Epithelial cell of esophagus (primary cell): ENCODE measurements at regions not wholly inside any gene's neighbourhood (a gene's known extent, or its start where the extent isn't known, plus 50 kb on each side); places are given as distances from the start of the nearest gene placed in this dataset.

Experiments used
- DNase-seq: peaks from one replicate; pipeline ENCODE4 v3.0.0; 2010; ENCODE audit warnings: low read depth
- H3K4me3 ChIP-seq: 2 replicates; pipeline ENCODE4 v1.5.1; 2011; ENCODE audit warnings: mild to moderate bottlenecking, low read length, control low read depth
- TF ChIP-seq, protein P1 (sequence below): IDR thresholded peaks from 2 replicates; pipeline ENCODE4 v1.5.1; 2011; ENCODE audit warnings: low read depth, mild to moderate bottlenecking, low read length, control low read depth, inconsistent platforms; ENCODE audit not compliant: insufficient read depth; ENCODE audit errors: missing control alignments

- no peak overlapping the region for H3K4me3 ChIP-seq
- no peak for DNase-seq
- TF ChIP-seq, protein P1, sequence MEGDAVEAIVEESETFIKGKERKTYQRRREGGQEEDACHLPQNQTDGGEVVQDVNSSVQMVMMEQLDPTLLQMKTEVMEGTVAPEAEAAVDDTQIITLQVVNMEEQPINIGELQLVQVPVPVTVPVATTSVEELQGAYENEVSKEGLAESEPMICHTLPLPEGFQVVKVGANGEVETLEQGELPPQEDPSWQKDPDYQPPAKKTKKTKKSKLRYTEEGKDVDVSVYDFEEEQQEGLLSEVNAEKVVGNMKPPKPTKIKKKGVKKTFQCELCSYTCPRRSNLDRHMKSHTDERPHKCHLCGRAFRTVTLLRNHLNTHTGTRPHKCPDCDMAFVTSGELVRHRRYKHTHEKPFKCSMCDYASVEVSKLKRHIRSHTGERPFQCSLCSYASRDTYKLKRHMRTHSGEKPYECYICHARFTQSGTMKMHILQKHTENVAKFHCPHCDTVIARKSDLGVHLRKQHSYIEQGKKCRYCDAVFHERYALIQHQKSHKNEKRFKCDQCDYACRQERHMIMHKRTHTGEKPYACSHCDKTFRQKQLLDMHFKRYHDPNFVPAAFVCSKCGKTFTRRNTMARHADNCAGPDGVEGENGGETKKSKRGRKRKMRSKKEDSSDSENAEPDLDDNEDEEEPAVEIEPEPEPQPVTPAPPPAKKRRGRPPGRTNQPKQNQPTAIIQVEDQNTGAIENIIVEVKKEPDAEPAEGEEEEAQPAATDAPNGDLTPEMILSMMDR, result no peak
Observed at GRCh38 chr13:50587115-50587514, 256.4 kb downstream of the DLEU7 start.

DNA sequence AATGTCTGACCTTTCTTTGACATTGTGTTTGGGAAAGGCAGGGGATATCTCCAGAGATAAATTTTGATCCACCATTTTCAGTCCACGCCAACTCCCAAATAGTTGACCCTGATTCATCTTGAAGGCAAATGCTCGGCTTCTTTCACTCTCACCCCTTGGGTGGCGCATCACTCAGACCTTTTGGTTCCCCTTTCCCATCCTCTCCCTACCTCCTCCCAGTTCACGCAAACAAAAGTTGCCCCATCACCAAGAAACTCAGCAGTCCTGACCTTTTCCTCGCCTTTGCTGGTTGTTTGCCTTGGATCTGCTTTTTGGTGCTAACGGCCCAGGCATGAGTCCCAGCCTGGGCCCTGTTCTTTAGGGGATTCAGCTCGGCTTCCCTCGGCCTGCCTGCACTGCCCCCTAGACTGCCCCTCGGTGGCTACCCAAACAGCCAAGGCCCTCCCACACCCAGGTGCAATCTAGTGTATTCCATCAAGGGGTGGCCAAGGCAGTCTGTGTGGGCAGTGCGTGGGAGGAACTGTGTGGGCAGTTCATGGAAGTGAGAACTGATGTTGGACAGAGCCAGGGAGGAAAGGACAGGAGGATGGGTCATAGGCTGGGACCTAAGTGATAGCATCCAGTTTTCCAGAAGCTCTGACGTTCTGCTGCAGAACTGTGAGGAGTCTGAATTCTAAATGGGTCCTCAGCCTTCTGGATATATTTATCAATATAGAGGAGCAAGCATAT is 255.7 kb downstream of the DLEU7 start:
- DNase-seq, result no peak
- TF ChIP-seq, protein P1, result no peak
- no peak overlapping the region for H3K4me3 ChIP-seq

DNA sequence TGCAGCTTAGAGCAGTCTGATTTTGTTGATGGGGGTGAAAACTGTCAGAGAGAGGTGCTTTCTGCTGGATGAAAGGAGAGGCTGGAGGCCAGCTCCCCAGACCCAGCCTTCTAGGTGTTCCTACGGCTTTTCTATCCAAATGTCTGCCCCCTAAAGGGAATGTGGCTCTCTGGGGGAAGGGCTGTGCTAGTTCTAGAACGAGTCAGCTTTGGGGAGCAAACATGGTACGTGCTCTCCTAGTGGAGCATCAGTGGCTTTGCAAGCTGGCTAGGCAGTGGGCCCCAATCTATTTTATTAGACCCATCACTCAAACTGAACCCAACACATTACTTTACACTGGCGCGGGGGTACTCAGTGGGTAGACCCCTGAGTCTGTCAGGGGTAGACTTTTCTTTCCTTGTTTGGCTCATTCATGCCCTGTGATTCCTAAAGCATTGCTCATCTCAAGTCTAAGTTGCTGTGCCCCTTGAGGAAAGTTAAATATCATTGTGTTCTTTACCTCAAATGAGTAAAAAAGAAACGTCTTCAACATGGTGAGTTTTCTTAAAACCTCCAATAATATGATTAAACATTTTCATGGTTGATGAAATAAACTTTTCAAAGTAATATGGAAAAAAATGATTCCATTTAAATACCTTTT is 254.9 kb downstream of the DLEU7 start:
- no peak overlapping the region for H3K4me3 ChIP-seq
- DNase-seq, result peak; percentile 7
- TF ChIP-seq, protein P1, result no peak

DNA sequence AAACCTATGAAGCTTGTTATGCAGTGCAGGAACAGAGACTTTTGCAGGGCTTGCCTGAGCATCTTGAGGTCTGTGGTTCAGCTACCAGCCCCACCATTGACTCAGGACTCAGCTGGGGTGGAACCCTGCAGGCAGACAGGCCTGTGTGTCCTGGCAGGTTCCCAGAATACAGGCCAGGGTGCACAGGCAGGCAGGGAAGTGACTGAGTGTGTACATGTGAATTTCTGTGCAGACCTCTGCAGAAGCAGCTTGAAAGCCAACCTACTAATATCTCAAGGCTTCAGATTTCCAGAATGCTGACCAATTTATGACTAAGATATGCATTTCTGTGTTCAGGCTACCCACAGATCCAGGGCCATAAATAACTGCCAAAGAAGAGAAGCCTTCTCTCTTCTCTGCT is 254.4 kb downstream of the DLEU7 start:
- DNase-seq, result peak; percentile 82
- TF ChIP-seq, protein P1, result no peak
- no peak overlapping the region for H3K4me3 ChIP-seq

DNA sequence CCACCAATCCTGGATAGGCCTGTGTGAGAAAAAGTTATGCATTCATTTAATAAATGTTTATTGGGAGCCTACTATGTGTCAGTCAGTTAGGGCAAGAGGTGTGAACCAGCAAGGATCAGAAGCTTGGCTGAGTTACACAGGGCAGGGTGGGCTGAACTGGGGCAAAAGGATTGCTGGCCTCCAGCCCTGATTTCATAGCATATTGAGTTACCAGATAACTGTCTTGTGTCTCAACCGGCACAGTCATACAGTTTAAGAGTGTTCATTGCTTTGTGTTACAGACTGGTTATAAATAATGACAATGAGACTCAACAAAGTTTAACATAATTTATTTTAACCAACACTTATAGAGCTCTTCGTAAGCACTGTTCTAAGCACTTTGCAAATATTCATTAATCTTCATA is 253.8 kb downstream of the DLEU7 start:
- no peak overlapping the region for H3K4me3 ChIP-seq
- TF ChIP-seq, protein P1, result no peak
- peak; percentile 86 for DNase-seq

DNA sequence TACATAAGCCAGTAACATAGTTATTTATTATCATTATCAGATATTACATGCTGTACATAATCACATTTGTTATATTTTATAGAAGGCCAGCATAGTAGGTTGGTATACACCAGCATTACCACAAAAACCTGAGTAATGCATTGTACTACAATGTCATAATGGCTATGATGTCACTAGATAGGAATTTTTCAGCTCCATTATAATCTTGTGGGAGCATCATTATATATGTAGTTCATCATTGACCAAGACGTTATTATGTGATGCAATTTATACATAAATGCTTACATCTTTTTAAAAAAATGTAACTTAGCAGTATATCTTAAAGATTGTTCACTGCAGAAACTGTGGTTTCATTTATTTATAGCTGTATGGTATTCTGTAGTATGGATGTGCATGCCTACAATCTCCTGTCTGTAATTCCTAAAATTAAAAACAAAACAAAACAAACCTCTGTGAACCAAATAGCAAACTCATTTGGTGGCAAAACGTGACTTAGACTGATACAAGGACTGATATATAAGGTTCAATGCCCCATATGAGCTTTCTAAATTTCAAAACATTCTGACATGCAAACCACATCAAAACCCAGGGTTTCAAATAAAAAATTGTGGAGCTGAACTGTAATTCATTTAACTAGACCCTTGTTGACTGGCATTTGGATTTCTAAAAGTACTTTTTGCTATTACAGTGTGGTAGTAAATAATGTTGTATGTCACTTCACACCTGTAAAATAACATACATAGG is 250.9 kb downstream of the DLEU7 start:
- TF ChIP-seq, protein P1, result no peak
- DNase-seq, result peak; percentile 85

More for the DNA sequence above, 250.9 kb downstream of the DLEU7 start:
- no peak overlapping the region for H3K4me3 ChIP-seq
